Endothelial cell of umbilical vein (primary cell): ENCODE measurements at regions not wholly inside any gene's neighbourhood (a gene's known extent, or its start where the extent isn't known, plus 50 kb on each side); places are given as distances from the start of the nearest gene placed in this dataset.

Experiments
- BruUV-seq: library from RNA; stranded (reverse); fragments of 400-500 nt; replicated peaks from 2 replicates; lab custom pipeline; 2021; lab: Mats Ljungman, UMichigan
- CTCF ChIA-PET: fragments of 300-600, 350-600 bp; sonication (Branson Sonifier 250); formaldehyde crosslinking; loops from one replicate; lab custom pipeline; 2021; ENCODE audit warnings: antibody characterized with exemption, inconsistent platforms; lab: Charles Lee
- POLR2A ChIA-PET: fragments of 300-600, 350-600 bp; sonication (Branson Sonifier 250); formaldehyde crosslinking; loops from one replicate; lab custom pipeline; 2021; ENCODE audit warnings: antibody characterized with exemption, inconsistent platforms; lab: Charles Lee
- DNase-seq: peaks from one replicate; pipeline ENCODE4 v3.0.0-alpha.2; 2011; ENCODE audit warnings: low read depth, low spot score
- FAIRE-seq: peaks from 2 replicates; lab custom pipeline; 2011; peaks lifted over from hg19 to GRCh38; lab: Jason Lieb, UNC
- H2AFZ ChIP-seq: 2 replicates; pipeline ENCODE4 v1.6.0; 2012; ENCODE audit warnings: low read depth, low read length, control low read depth, inconsistent platforms
- H3K27ac ChIP-seq: 2 replicates; pipeline ENCODE4 v1.5.1; 2011; ENCODE audit warnings: low read depth, mild to moderate bottlenecking, control low read depth, low read length, moderate library complexity; ENCODE audit not compliant: insufficient read depth
- H3K27me3 ChIP-seq, 2 experiments: 2 replicates each; pipeline versions ENCODE4 v1.6.0 to v1.6.1; 2011; ENCODE audit warnings: low read length in 2 of 2, mixed read lengths in 1 of 2; ENCODE audit not compliant: control insufficient read depth in 2 of 2, insufficient read depth in 2 of 2
- H3K36me3 ChIP-seq, 2 experiments: 2 replicates in 1 of 2; 3 replicates in 1 of 2; pipeline ENCODE4 v1.5.1; 2011; ENCODE audit warnings: low read length in 2 of 2, mild to moderate bottlenecking in 1 of 2, moderate library complexity in 1 of 2; ENCODE audit not compliant: control insufficient read depth in 2 of 2, insufficient read depth in 2 of 2; ENCODE audit errors: extremely low read depth in 1 of 2
- H3K4me1 ChIP-seq: 3 replicates; pipeline ENCODE4 v1.5.1; 2011; ENCODE audit warnings: mild to moderate bottlenecking, low read length; ENCODE audit not compliant: control insufficient read depth, insufficient read depth; ENCODE audit errors: extremely low read depth
- H3K4me2 ChIP-seq: 2 replicates; pipeline ENCODE4 v1.6.1; 2011; ENCODE audit warnings: low read length, control low read depth, mixed read lengths; ENCODE audit not compliant: insufficient read depth
- H3K4me3 ChIP-seq, 3 experiments: fragments of 200-600 bp in 1 of 3; sonication (generic), shearing (Covaris generic) in 1 of 3; replicated peaks in 1 of 3; 2 replicates each; pipeline ENCODE4 v1.5.1; 2011 to 2016; ENCODE audit warnings: control low read depth in 3 of 3, low read length in 3 of 3, mild to moderate bottlenecking in 2 of 3, inconsistent platforms in 1 of 3, low read depth in 1 of 3, moderate library complexity in 1 of 3; ENCODE audit not compliant: insufficient read depth in 1 of 3
- H3K79me2 ChIP-seq: 2 replicates; pipeline ENCODE4 v1.6.0; 2012; ENCODE audit warnings: low read length, inconsistent platforms; ENCODE audit not compliant: control insufficient read depth, insufficient read depth
- H3K9ac ChIP-seq: replicated peaks from 2 replicates; pipeline ENCODE3; 2011; ENCODE audit warnings: low read length, control low read depth; ENCODE audit not compliant: insufficient read depth; ENCODE audit errors: extremely low read depth
- H3K9me1 ChIP-seq: replicated peaks from 3 replicates; pipeline ENCODE4 v1.6.0; 2011; ENCODE audit warnings: mild to moderate bottlenecking, low read length; ENCODE audit not compliant: control insufficient read depth, insufficient read depth; ENCODE audit errors: extremely low read depth
- H3K9me3 ChIP-seq: replicated peaks from 2 replicates; pipeline ENCODE4 v1.5.1; 2012; ENCODE audit warnings: low read length, inconsistent platforms; ENCODE audit not compliant: control insufficient read depth, insufficient read depth
- H4K20me1 ChIP-seq: replicated peaks from 2 replicates; pipeline ENCODE3; 2011; ENCODE audit warnings: mild to moderate bottlenecking, low read length; ENCODE audit not compliant: control insufficient read depth, insufficient read depth; ENCODE audit errors: extremely low read depth
- CTCF ChIP-seq, 2 donors: IDR thresholded peaks; 1 replicate in 1 of 2; 2 replicates in 1 of 2; pipeline ENCODE4 v1.5.1; 2011; ENCODE audit warnings: low read length in 2 of 2, mild to moderate bottlenecking in 2 of 2, moderate library complexity in 2 of 2, control low read depth in 1 of 2, inconsistent platforms in 1 of 2, low read depth in 1 of 2; ENCODE audit not compliant: insufficient read depth in 1 of 2; ENCODE audit errors: extremely low read depth in 1 of 2
- EZH2 ChIP-seq: IDR thresholded peaks from 2 replicates; pipeline ENCODE4 v1.6.1; 2012; ENCODE audit warnings: borderline replicate concordance, low read depth, mild to moderate bottlenecking, moderate library complexity, low read length, inconsistent platforms; ENCODE audit not compliant: severe bottlenecking
- FOS ChIP-seq: IDR thresholded peaks from 2 replicates; pipeline ENCODE4 v1.6.1; 2011; ENCODE audit warnings: mild to moderate bottlenecking, low read length, moderate library complexity, borderline replicate concordance; ENCODE audit not compliant: insufficient read depth
- GATA2 ChIP-seq: IDR thresholded peaks from 2 replicates; pipeline ENCODE4 v1.7.0; 2011; ENCODE audit warnings: low read depth, mild to moderate bottlenecking, moderate library complexity, mixed read lengths, low read length; ENCODE audit not compliant: insufficient read length, insufficient read depth
- JUN ChIP-seq: IDR thresholded peaks from 2 replicates; pipeline ENCODE4 v1.6.1; 2011; ENCODE audit warnings: borderline replicate concordance, low read depth; ENCODE audit not compliant: insufficient read length, insufficient read depth
- MAX ChIP-seq: IDR thresholded peaks from 2 replicates; pipeline ENCODE4 v1.6.1; 2011; ENCODE audit not compliant: insufficient read depth, insufficient read length
- MYC ChIP-seq: IDR thresholded peaks from one replicate; pipeline ENCODE4 v1.6.1; 2011; ENCODE audit warnings: mild to moderate bottlenecking, low read depth, low read length
- POLR2A ChIP-seq: IDR thresholded peaks from 2 replicates; pipeline ENCODE4 v1.6.1; 2012; ENCODE audit warnings: low read depth, mild to moderate bottlenecking, control low read depth, low read length
- POLR2AphosphoS5 ChIP-seq: IDR thresholded peaks from 2 replicates; pipeline ENCODE4 v1.6.1; 2012; ENCODE audit warnings: low read depth, mild to moderate bottlenecking, control low read depth, low read length, moderate library complexity; ENCODE audit not compliant: insufficient read depth
- dilution Hi-C: fragments of 300-500 bp; cut with MboI; formaldehyde crosslinking; loops from one replicate; pipeline ENCODE4 v1.15.0; 2019; ENCODE audit warnings: low sequenced_read_pairs; ENCODE audit not compliant: extremely low pct_ligation_motif_present
- intact Hi-C: fragments of 100-400 bp; cut with micrococcal nuclease; formaldehyde crosslinking; loops from one replicate; pipeline ENCODE4 v1.10.0; 2022

DNA sequence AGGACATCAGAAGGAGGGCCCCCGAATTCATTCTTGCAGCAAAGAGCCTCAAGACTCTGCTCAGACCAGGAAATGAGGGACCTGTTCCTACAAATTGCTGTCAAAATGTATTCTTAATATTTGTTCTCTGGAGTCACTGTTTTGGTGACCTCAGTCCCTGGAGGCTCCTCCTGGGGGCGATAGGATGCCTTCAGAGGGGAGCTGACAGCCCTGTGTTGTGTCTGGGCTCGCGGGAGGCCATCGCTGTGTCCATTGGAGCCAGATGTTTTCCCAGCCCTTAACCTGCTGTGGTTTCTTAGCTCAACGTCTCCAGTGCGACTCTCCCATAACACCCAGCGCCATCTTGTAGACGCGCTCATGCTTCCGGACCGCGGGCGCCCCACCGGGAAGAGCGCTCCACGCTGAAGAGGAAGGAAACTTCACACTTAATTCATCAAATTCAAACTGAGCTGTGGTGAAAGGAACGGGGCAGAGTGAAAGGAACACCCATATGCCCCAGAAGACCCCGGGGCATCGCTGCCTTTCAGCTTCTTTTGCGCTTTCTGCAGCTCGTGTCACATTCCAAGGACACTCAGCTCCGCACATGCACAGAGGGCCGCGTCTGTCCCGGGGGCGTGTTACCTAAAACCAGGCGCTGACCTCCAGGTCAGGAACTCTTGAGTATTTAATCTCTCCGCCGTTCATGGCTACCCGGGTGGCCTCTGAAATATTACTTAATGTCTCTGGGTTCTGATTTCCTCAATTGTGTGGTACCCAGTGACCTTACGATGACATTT is 112.3 kb upstream of the GDNF start:
- H3K9me1 ChIP-seq, result no peaks in the 10 kb centered on the region
- H2AFZ ChIP-seq, result no peak overlapping the region
- DNase-seq, result no peak
- no peak overlapping the region for H3K4me3 ChIP-seq
- H3K4me2 ChIP-seq, result no peak overlapping the region
- no peaks in the 10 kb centered on the region for H3K4me1 ChIP-seq
- H3K27me3 ChIP-seq, result peaks cover 0 to 2% of the 10 kb centered on the region in 2 experiments
- POLR2A ChIA-PET, result no interaction called here
- intact Hi-C loops (no loop called here), dilution Hi-C loops (no loop called here)
- FAIRE-seq, result no peak
- no peak overlapping the region for H3K27ac ChIP-seq
- H4K20me1 ChIP-seq, result no peaks in the 10 kb centered on the region
- H3K79me2 ChIP-seq, result no peaks in the 10 kb centered on the region
- no peaks in the 10 kb centered on the region for H3K9me3 ChIP-seq
- no peak for TF ChIP-seq POLR2AphosphoS5
- no peak for TF ChIP-seq MAX
- TF ChIP-seq FOS, result no peak
- TF ChIP-seq CTCF (IDR thresholded peaks at IDR 0.05; ENCODE audit: extremely low read depth in 1 of 2, insufficient read depth in 1 of 2, low read depth in 1 of 2, low read length in 2 of 2), result no peak
- TF ChIP-seq EZH2, result no peak
- TF ChIP-seq GATA2, result no peak
- TF ChIP-seq POLR2A, result no peak
- no peak for TF ChIP-seq MYC
- no peak for TF ChIP-seq JUN
- CTCF ChIA-PET, result no interaction called here
- H3K9ac ChIP-seq, result no peak overlapping the region
- BruUV-seq, result no TSS peak
- no peaks in the 10 kb centered on the region for H3K36me3 ChIP-seq
